ENCODE measurements at regions not wholly inside any gene's neighbourhood (a gene's known extent, or its start where the extent isn't known, plus 50 kb on each side); places are given as distances from the start of the nearest gene placed in this dataset.

- TF ChIP-seq POLR2A (IDR thresholded peaks at IDR 0.05; ENCODE audit: low read depth, low read length) (no peak), POLR2AphosphoS5 (IDR thresholded peaks at IDR 0.05; ENCODE audit: low read depth, low read length) (no peak), TAF1 (IDR thresholded peaks at IDR 0.05; ENCODE audit: low read depth, low read length) (no peak), POU2F2 (IDR thresholded peaks at IDR 0.05; ENCODE audit: low read depth, low read length) (no peak), SPI1 (IDR thresholded peaks at IDR 0.05; ENCODE audit: low read depth, low read length) (no peak), PAX5 (IDR thresholded peaks at IDR 0.05; ENCODE audit: insufficient read depth, low read length, severe bottlenecking) (no peak)
Measured at GRCh38 chr2:103235283-103235682, 473.5 kb downstream of the TMEM182 start.

All from GM12891 (cell line).